Ishikawa (cell line): ENCODE measurements at regions not wholly inside any gene's neighbourhood (a gene's known extent, or its start where the extent isn't known, plus 50 kb on each side); places are given as distances from the start of the nearest gene placed in this dataset.

ENCODE experiments used
- RAD21 ChIP-seq: IDR thresholded peaks from 2 replicates; pipeline ENCODE4 v1.6.1; 2012; ENCODE audit warnings: low read depth
- TEAD4 ChIP-seq: IDR thresholded peaks from 2 replicates; pipeline ENCODE4 v1.6.1; 2012
- YY1 ChIP-seq: IDR thresholded peaks from 2 replicates; pipeline ENCODE4 v1.6.1; 2012; ENCODE audit warnings: low read depth
- TF ChIP-seq, protein P1 (sequence below): IDR thresholded peaks from 2 replicates; pipeline ENCODE4 v1.6.1; 2012; ENCODE audit warnings: low read depth, mild to moderate bottlenecking

- TF ChIP-seq YY1: no peak
- TF ChIP-seq, protein P1, sequence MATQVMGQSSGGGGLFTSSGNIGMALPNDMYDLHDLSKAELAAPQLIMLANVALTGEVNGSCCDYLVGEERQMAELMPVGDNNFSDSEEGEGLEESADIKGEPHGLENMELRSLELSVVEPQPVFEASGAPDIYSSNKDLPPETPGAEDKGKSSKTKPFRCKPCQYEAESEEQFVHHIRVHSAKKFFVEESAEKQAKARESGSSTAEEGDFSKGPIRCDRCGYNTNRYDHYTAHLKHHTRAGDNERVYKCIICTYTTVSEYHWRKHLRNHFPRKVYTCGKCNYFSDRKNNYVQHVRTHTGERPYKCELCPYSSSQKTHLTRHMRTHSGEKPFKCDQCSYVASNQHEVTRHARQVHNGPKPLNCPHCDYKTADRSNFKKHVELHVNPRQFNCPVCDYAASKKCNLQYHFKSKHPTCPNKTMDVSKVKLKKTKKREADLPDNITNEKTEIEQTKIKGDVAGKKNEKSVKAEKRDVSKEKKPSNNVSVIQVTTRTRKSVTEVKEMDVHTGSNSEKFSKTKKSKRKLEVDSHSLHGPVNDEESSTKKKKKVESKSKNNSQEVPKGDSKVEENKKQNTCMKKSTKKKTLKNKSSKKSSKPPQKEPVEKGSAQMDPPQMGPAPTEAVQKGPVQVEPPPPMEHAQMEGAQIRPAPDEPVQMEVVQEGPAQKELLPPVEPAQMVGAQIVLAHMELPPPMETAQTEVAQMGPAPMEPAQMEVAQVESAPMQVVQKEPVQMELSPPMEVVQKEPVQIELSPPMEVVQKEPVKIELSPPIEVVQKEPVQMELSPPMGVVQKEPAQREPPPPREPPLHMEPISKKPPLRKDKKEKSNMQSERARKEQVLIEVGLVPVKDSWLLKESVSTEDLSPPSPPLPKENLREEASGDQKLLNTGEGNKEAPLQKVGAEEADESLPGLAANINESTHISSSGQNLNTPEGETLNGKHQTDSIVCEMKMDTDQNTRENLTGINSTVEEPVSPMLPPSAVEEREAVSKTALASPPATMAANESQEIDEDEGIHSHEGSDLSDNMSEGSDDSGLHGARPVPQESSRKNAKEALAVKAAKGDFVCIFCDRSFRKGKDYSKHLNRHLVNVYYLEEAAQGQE: no peak
- no peak for TF ChIP-seq RAD21
- no peak for TF ChIP-seq TEAD4
These were observed 105.3 kb upstream of the ACVR2A start for GRCh38 chr2:147739508-147739907.
